ENCODE measurements at regions not wholly inside any gene's neighbourhood (a gene's known extent, or its start where the extent isn't known, plus 50 kb on each side); places are given as distances from the start of the nearest gene placed in this dataset.
"Not testable (repeated sequence)": the region's sequence is repeated elsewhere in the genome, so short reads cannot be mapped to it uniquely, and the experiment has no call there.

DNA sequence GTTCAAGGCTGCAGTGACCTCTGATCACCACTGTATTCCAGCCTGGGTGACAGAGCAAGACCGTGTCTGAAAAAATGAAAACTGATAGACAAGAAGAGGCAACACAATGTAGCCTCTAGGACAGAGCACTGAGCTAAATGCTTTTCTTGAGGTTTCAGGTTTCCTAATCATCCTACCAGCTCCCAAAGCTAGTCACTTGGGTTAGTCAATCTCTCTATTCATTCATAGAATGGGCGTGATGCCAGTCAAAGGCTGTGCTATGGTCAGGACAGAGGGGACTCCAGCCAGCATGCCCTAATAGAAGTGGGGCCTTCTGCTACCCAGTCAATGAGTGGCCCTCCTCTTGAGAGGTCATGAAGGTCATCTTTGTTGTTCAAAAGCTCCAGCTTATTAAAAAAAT is 860.4 kb upstream of the DEFB115 start:
- H3K4me2 ChIP-seq (ENCODE audit: insufficient read depth, low read length); dilution Hi-C loops (cut with MboI; ENCODE audit: extremely low pct_ligation_motif_present, low sequenced_read_pairs): not testable (repeated sequence)

DNA sequence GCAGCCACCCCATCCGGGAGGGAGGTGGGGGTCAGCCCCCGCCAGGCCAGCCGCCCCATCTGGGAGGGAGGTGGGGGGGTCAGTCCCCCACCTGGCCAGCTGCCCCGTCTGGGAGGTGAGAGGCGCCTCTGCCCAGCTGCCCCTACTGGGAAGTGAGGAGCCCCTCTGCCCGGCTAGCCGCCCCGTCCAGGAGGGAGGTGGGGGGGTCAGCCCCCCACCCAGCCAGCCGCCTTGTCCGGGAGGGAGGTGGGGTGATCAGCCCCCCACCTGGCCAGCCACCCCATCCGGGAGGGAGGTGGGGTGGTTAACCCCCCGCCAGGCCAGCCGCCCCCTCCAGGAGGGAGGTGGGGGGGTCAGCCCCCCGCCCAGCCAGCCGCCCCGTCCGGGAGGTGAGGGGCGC is 852.4 kb upstream of the DEFB115 start:
- H3K36me3 ChIP-seq (ENCODE audit: control insufficient read depth in 2 of 2, extremely low read depth in 1 of 2, insufficient read depth in 2 of 2, low read length in 2 of 2); dilution Hi-C loops (cut with MboI; ENCODE audit: extremely low pct_ligation_motif_present, low sequenced_read_pairs); FAIRE-seq; H3K9me3 ChIP-seq (replicated peaks; ENCODE audit: control insufficient read depth, insufficient read depth, low read length); H3K4me1 ChIP-seq (ENCODE audit: control insufficient read depth, extremely low read depth, insufficient read depth, low read length); H3K79me2 ChIP-seq (ENCODE audit: control insufficient read depth, insufficient read depth, low read length); H3K27me3 ChIP-seq (ENCODE audit: control insufficient read depth in 2 of 2, insufficient read depth in 2 of 2, low read length in 2 of 2); H4K20me1 ChIP-seq (replicated peaks; ENCODE audit: control insufficient read depth, extremely low read depth, insufficient read depth, low read length); intact Hi-C loops (cut with micrococcal nuclease); H2AFZ ChIP-seq (ENCODE audit: low read depth, low read length); H3K27ac ChIP-seq (ENCODE audit: insufficient read depth, low read depth, low read length); POLR2A ChIA-PET; BruUV-seq (replicated peaks); DNase-seq (ENCODE audit: low read depth, low spot score); CTCF ChIA-PET; H3K4me3 ChIP-seq (replicated peaks in 1 of 3; ENCODE audit: insufficient read depth in 1 of 3, low read depth in 1 of 3, low read length in 3 of 3); H3K9ac ChIP-seq (replicated peaks; ENCODE audit: extremely low read depth, insufficient read depth, low read length); H3K9me1 ChIP-seq (replicated peaks; ENCODE audit: control insufficient read depth, extremely low read depth, insufficient read depth, low read length); H3K4me2 ChIP-seq (ENCODE audit: insufficient read depth, low read length): not testable (repeated sequence)

More for the DNA sequence above, 860.4 kb upstream of the DEFB115 start:
- DNase-seq (ENCODE audit: low read depth, low spot score); H3K4me1 ChIP-seq (ENCODE audit: control insufficient read depth, extremely low read depth, insufficient read depth, low read length); FAIRE-seq; H3K4me3 ChIP-seq (replicated peaks in 1 of 3; ENCODE audit: insufficient read depth in 1 of 3, low read depth in 1 of 3, low read length in 3 of 3); H2AFZ ChIP-seq (ENCODE audit: low read depth, low read length); H3K9me3 ChIP-seq (replicated peaks; ENCODE audit: control insufficient read depth, insufficient read depth, low read length); H4K20me1 ChIP-seq (replicated peaks; ENCODE audit: control insufficient read depth, extremely low read depth, insufficient read depth, low read length); POLR2A ChIA-PET; H3K79me2 ChIP-seq (ENCODE audit: control insufficient read depth, insufficient read depth, low read length); CTCF ChIA-PET; H3K27ac ChIP-seq (ENCODE audit: insufficient read depth, low read depth, low read length); H3K36me3 ChIP-seq (ENCODE audit: control insufficient read depth in 2 of 2, extremely low read depth in 1 of 2, insufficient read depth in 2 of 2, low read length in 2 of 2); BruUV-seq (replicated peaks); H3K9me1 ChIP-seq (replicated peaks; ENCODE audit: control insufficient read depth, extremely low read depth, insufficient read depth, low read length); intact Hi-C loops (cut with micrococcal nuclease); H3K9ac ChIP-seq (replicated peaks; ENCODE audit: extremely low read depth, insufficient read depth, low read length); H3K27me3 ChIP-seq (ENCODE audit: control insufficient read depth in 2 of 2, insufficient read depth in 2 of 2, low read length in 2 of 2): not testable (repeated sequence)

DNA sequence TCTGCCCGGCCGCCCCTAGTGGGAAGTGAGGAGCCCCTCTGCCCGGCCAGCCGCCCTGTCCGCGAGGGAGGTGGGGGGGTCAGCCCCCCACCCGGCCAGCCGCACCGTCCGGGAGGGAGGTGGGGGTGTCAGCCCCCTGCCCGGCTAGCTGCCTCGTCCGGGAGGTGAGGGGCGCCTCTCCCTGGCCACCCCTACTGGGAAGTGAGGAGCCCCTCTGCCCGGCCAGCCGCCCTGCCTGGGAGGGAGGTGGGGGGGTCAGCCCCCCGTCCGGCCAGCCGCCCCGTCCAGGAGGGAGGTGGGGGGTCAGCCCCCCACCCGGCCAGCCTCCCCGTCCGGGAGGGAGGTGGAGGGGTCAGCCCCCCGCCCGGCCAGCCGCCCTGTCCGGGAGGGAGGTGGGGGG is 851.9 kb upstream of the DEFB115 start:
- POLR2A ChIA-PET; H3K79me2 ChIP-seq (ENCODE audit: control insufficient read depth, insufficient read depth, low read length); H3K9ac ChIP-seq (replicated peaks; ENCODE audit: extremely low read depth, insufficient read depth, low read length); H3K9me3 ChIP-seq (replicated peaks; ENCODE audit: control insufficient read depth, insufficient read depth, low read length); H3K27ac ChIP-seq (ENCODE audit: insufficient read depth, low read depth, low read length); H4K20me1 ChIP-seq (replicated peaks; ENCODE audit: control insufficient read depth, extremely low read depth, insufficient read depth, low read length); H3K4me3 ChIP-seq (replicated peaks in 1 of 3; ENCODE audit: insufficient read depth in 1 of 3, low read depth in 1 of 3, low read length in 3 of 3); BruUV-seq (replicated peaks); H3K36me3 ChIP-seq (ENCODE audit: control insufficient read depth in 2 of 2, extremely low read depth in 1 of 2, insufficient read depth in 2 of 2, low read length in 2 of 2); H3K9me1 ChIP-seq (replicated peaks; ENCODE audit: control insufficient read depth, extremely low read depth, insufficient read depth, low read length); H2AFZ ChIP-seq (ENCODE audit: low read depth, low read length); intact Hi-C loops (cut with micrococcal nuclease); DNase-seq (ENCODE audit: low read depth, low spot score); CTCF ChIA-PET; H3K4me2 ChIP-seq (ENCODE audit: insufficient read depth, low read length); H3K27me3 ChIP-seq (ENCODE audit: control insufficient read depth in 2 of 2, insufficient read depth in 2 of 2, low read length in 2 of 2); FAIRE-seq; dilution Hi-C loops (cut with MboI; ENCODE audit: extremely low pct_ligation_motif_present, low sequenced_read_pairs); H3K4me1 ChIP-seq (ENCODE audit: control insufficient read depth, extremely low read depth, insufficient read depth, low read length): not testable (repeated sequence)

DNA sequence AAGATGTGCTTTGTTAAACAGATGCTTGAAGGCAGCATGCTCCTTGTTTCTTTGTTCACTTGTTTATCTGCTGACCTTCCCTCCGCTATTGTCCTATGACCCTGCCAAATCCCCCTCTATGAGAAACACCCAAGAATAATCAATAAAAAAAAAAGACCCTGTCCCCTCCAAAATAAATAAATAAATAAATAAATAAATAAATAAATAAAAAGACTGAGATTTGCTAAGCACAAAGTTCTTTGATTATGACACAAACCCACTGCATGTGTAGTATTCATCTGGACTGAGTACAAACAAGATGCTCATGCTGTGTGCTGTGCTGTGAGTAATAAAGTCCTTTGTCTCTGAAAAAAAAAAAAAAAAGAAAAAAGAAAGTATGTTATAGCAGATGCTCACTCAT is 851.1 kb upstream of the DEFB115 start:
- H3K9me1 ChIP-seq (replicated peaks; ENCODE audit: control insufficient read depth, extremely low read depth, insufficient read depth, low read length); H2AFZ ChIP-seq (ENCODE audit: low read depth, low read length); dilution Hi-C loops (cut with MboI; ENCODE audit: extremely low pct_ligation_motif_present, low sequenced_read_pairs); H3K9ac ChIP-seq (replicated peaks; ENCODE audit: extremely low read depth, insufficient read depth, low read length); intact Hi-C loops (cut with micrococcal nuclease); H3K4me2 ChIP-seq (ENCODE audit: insufficient read depth, low read length); H3K79me2 ChIP-seq (ENCODE audit: control insufficient read depth, insufficient read depth, low read length); H3K27me3 ChIP-seq (ENCODE audit: control insufficient read depth in 2 of 2, insufficient read depth in 2 of 2, low read length in 2 of 2); H3K4me1 ChIP-seq (ENCODE audit: control insufficient read depth, extremely low read depth, insufficient read depth, low read length); H4K20me1 ChIP-seq (replicated peaks; ENCODE audit: control insufficient read depth, extremely low read depth, insufficient read depth, low read length); H3K4me3 ChIP-seq (replicated peaks in 1 of 3; ENCODE audit: insufficient read depth in 1 of 3, low read depth in 1 of 3, low read length in 3 of 3); H3K36me3 ChIP-seq (ENCODE audit: control insufficient read depth in 2 of 2, extremely low read depth in 1 of 2, insufficient read depth in 2 of 2, low read length in 2 of 2); DNase-seq (ENCODE audit: low read depth, low spot score); FAIRE-seq; POLR2A ChIA-PET; H3K27ac ChIP-seq (ENCODE audit: insufficient read depth, low read depth, low read length); H3K9me3 ChIP-seq (replicated peaks; ENCODE audit: control insufficient read depth, insufficient read depth, low read length); BruUV-seq (replicated peaks); CTCF ChIA-PET: not testable (repeated sequence)
